Iris pigment epithelial cell (primary cell): ENCODE measurements at regions not wholly inside any gene's neighbourhood (a gene's known extent, or its start where the extent isn't known, plus 50 kb on each side); places are given as distances from the start of the nearest gene placed in this dataset.

Experiments used
- DNase-seq: peaks from one replicate; pipeline ENCODE4 v3.0.0-alpha.2; 2011; ENCODE audit warnings: low read depth

GRCh38 chr3:31004025-31004678, 109.7 kb upstream of the GADL1 start:
- peak; percentile 89 for DNase-seq

GRCh38 chr3:31008994-31009393, 114.5 kb upstream of the GADL1 start:
- DNase-seq: peak; percentile 50

GRCh38 chr3:31009881-31010280, 115.4 kb upstream of the GADL1 start:
- peak; percentile 6 for DNase-seq

GRCh38 chr3:31010491-31010890, 116.0 kb upstream of the GADL1 start:
- DNase-seq: peak; percentile 68

- DNase-seq: no peak
These were observed 116.9 kb upstream of the GADL1 start for GRCh38 chr3:31011380-31011779.

- DNase-seq: no peak
These were observed 118.6 kb upstream of the GADL1 start for GRCh38 chr3:31013090-31013489.

GRCh38 chr3:31013843-31014242, 119.4 kb upstream of the GADL1 start:
- DNase-seq: no peak

- peak; percentile 8 for DNase-seq
These were observed 120.0 kb upstream of the GADL1 start for GRCh38 chr3:31014317-31015040.

GRCh38 chr3:31016196-31016595, 121.7 kb upstream of the GADL1 start:
- DNase-seq: no peak

- DNase-seq: no peak
These were observed 128.3 kb upstream of the GADL1 start for GRCh38 chr3:31022716-31023115.

- DNase-seq: no peak
These were observed 131.1 kb upstream of the GADL1 start for GRCh38 chr3:31025541-31025940.

- no peak for DNase-seq
These were observed 132.8 kb upstream of the GADL1 start for GRCh38 chr3:31027191-31027761.

GRCh38 chr3:31027914-31028313, 133.5 kb upstream of the GADL1 start:
- no peak for DNase-seq

- no peak for DNase-seq
These were observed 134.3 kb upstream of the GADL1 start for GRCh38 chr3:31028766-31029165.

GRCh38 chr3:31029706-31030105, 135.2 kb upstream of the GADL1 start:
- DNase-seq: no peak

GRCh38 chr3:31035681-31036080, 141.2 kb upstream of the GADL1 start:
- peak; percentile 56 for DNase-seq

- no peak for DNase-seq
These were observed 143.8 kb upstream of the GADL1 start for GRCh38 chr3:31038086-31038739.

- DNase-seq: no peak
These were observed 144.7 kb upstream of the GADL1 start for GRCh38 chr3:31039145-31039544.

GRCh38 chr3:31041161-31041978, 146.9 kb upstream of the GADL1 start:
- peak; percentile 91 for DNase-seq

- DNase-seq: peak; percentile 40
These were observed 148.8 kb upstream of the GADL1 start for GRCh38 chr3:31043184-31043819.

GRCh38 chr3:31047673-31048072, 153.2 kb upstream of the GADL1 start:
- no peak for DNase-seq

- DNase-seq: no peak
These were observed 153.7 kb upstream of the GADL1 start for GRCh38 chr3:31048143-31048542.
